Adrenal gland (tissue), 5 donors: ENCODE measurements at regions not wholly inside any gene's neighbourhood (a gene's known extent, or its start where the extent isn't known, plus 50 kb on each side); places are given as distances from the start of the nearest gene placed in this dataset.

Source experiments
- POLR2A ChIP-seq, 2 donors: fragments of 450-650 bp; IDR thresholded peaks; one replicate each; pipeline ENCODE4 v1.6.1; 2017; ENCODE audit warnings: antibody characterized with exemption in 2 of 2, mild to moderate bottlenecking in 2 of 2, moderate library complexity in 1 of 2
- TF ChIP-seq, protein P1 (sequence below), 6 experiments: fragments of 450-650 bp in 4 of 6; fragments of 200-600 bp in 2 of 6; sonication (generic) in 1 of 6; IDR thresholded peaks; 1 replicate in 5 of 6; 2 replicates in 1 of 6; pipeline versions ENCODE4 v1.5.1 to v1.8.0; 2016 to 2021; ENCODE audit warnings: antibody characterized with exemption in 6 of 6, mild to moderate bottlenecking in 2 of 6, moderate library complexity in 1 of 6
- donor health status: DM: no; HTN: no; CAD: no.

DNA sequence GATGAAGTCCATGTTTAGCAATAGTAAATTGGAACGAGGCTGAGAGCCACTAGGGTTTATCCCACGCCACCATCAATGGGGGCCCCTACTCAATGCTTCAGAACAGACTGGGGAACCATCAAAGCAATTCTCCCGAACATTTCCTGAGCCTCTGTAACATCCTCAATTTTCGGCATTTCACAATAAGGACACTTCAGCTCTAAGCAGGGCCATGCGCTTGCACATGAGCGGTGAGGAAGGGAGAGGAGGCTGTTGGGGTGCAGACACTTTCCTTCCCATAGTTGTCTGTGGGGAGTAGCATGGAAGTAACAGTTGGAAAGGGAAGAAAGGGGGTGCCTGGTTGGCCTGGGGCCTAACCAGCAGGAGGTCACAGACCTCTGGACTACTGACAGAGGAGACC is 129.9 kb upstream of the PRMT8 start:
- TF ChIP-seq, protein P1, sequence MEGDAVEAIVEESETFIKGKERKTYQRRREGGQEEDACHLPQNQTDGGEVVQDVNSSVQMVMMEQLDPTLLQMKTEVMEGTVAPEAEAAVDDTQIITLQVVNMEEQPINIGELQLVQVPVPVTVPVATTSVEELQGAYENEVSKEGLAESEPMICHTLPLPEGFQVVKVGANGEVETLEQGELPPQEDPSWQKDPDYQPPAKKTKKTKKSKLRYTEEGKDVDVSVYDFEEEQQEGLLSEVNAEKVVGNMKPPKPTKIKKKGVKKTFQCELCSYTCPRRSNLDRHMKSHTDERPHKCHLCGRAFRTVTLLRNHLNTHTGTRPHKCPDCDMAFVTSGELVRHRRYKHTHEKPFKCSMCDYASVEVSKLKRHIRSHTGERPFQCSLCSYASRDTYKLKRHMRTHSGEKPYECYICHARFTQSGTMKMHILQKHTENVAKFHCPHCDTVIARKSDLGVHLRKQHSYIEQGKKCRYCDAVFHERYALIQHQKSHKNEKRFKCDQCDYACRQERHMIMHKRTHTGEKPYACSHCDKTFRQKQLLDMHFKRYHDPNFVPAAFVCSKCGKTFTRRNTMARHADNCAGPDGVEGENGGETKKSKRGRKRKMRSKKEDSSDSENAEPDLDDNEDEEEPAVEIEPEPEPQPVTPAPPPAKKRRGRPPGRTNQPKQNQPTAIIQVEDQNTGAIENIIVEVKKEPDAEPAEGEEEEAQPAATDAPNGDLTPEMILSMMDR (IDR thresholded peaks at IDR 0.05): no peak
- TF ChIP-seq POLR2A (IDR thresholded peaks at IDR 0.05): no peak
